GF-D8 (cell line): ENCODE measurements at regions not wholly inside any gene's neighbourhood (a gene's known extent, or its start where the extent isn't known, plus 50 kb on each side); places are given as distances from the start of the nearest gene placed in this dataset.

Source experiments
- DNase-seq: peaks from one replicate; lab custom pipeline; 2025; lab: John Stamatoyannopoulos, UW

GRCh38 chr14:71636076-71636475 is 296.2 kb upstream of the RGS6 start:
- no peak for DNase-seq

- DNase-seq: no peak
Observed at GRCh38 chr14:71636820-71637471, 295.3 kb upstream of the RGS6 start.

GRCh38 chr14:71638523-71639196 is 293.6 kb upstream of the RGS6 start:
- no peak for DNase-seq

- DNase-seq: no peak
Observed at GRCh38 chr14:71642715-71643114, 289.5 kb upstream of the RGS6 start.

GRCh38 chr14:71645656-71646055 is 286.6 kb upstream of the RGS6 start:
- no peak for DNase-seq

- DNase-seq: no peak
Observed at GRCh38 chr14:71646518-71646917, 285.7 kb upstream of the RGS6 start.

- no peak for DNase-seq
Observed at GRCh38 chr14:71647086-71647784, 285.0 kb upstream of the RGS6 start.

- DNase-seq: no peak
Observed at GRCh38 chr14:71648725-71649124, 283.5 kb upstream of the RGS6 start.

GRCh38 chr14:71650187-71650755 is 282.0 kb upstream of the RGS6 start:
- DNase-seq: no peak

- no peak for DNase-seq
Observed at GRCh38 chr14:71651228-71651627, 281.0 kb upstream of the RGS6 start.

GRCh38 chr14:71652368-71652767 is 279.9 kb upstream of the RGS6 start:
- DNase-seq: no peak

- no peak for DNase-seq
Observed at GRCh38 chr14:71654810-71655209, 277.4 kb upstream of the RGS6 start.

- DNase-seq: no peak
Observed at GRCh38 chr14:71658261-71658860, 273.9 kb upstream of the RGS6 start.

- no peak for DNase-seq
Observed at GRCh38 chr14:71659159-71659558, 273.1 kb upstream of the RGS6 start.

- no peak for DNase-seq
Observed at GRCh38 chr14:71661441-71661840, 270.8 kb upstream of the RGS6 start.

- no peak for DNase-seq
Observed at GRCh38 chr14:71662291-71662790, 269.9 kb upstream of the RGS6 start.

- no peak for DNase-seq
Observed at GRCh38 chr14:71665157-71665556, 267.1 kb upstream of the RGS6 start.

- no peak for DNase-seq
Observed at GRCh38 chr14:71665781-71666180, 266.4 kb upstream of the RGS6 start.

GRCh38 chr14:71666571-71667145 is 265.6 kb upstream of the RGS6 start:
- DNase-seq: no peak

- no peak for DNase-seq
Observed at GRCh38 chr14:71668186-71668912, 263.9 kb upstream of the RGS6 start.

GRCh38 chr14:71672596-71672995 is 259.6 kb upstream of the RGS6 start:
- DNase-seq: no peak
